ENCODE measurements at regions not wholly inside any gene's neighbourhood (a gene's known extent, or its start where the extent isn't known, plus 50 kb on each side); places are given as distances from the start of the nearest gene placed in this dataset.

- no peak for DNase-seq (ENCODE audit: low spot score)
Observed at GRCh38 chr18:60663060-60663989, 290.8 kb upstream of the MC4R start.

GRCh38 chr18:60664736-60665135 is 292.2 kb upstream of the MC4R start:
- no peak for DNase-seq (ENCODE audit: low spot score)

- DNase-seq (ENCODE audit: low spot score): no peak
Observed at GRCh38 chr18:60667016-60667415, 294.4 kb upstream of the MC4R start.

GRCh38 chr18:60668583-60668982 is 296.0 kb upstream of the MC4R start:
- no peak for DNase-seq (ENCODE audit: low spot score)

GRCh38 chr18:60669938-60670337 is 297.4 kb upstream of the MC4R start:
- DNase-seq (ENCODE audit: low spot score): no peak

- DNase-seq (ENCODE audit: low spot score): no peak
Observed at GRCh38 chr18:60671021-60671420, 298.4 kb upstream of the MC4R start.

- DNase-seq (ENCODE audit: low spot score): no peak
Observed at GRCh38 chr18:60675126-60675525, 302.6 kb upstream of the MC4R start.

GRCh38 chr18:60675801-60676200 is 303.2 kb upstream of the MC4R start:
- DNase-seq (ENCODE audit: low spot score): no peak

- no peak for DNase-seq (ENCODE audit: low spot score)
Observed at GRCh38 chr18:60676815-60677214, 304.2 kb upstream of the MC4R start.

GRCh38 chr18:60684843-60685513 is 312.4 kb upstream of the MC4R start:
- peak; percentile 18 for DNase-seq (ENCODE audit: low spot score)

GRCh38 chr18:60686142-60686541 is 313.6 kb upstream of the MC4R start:
- no peak for DNase-seq (ENCODE audit: low spot score)

GRCh38 chr18:60691061-60691460 is 318.5 kb upstream of the MC4R start:
- no peak for DNase-seq (ENCODE audit: low spot score)

GRCh38 chr18:60693426-60693825 is 320.9 kb upstream of the MC4R start:
- no peak for DNase-seq (ENCODE audit: low spot score)

GRCh38 chr18:60698901-60699300 is 326.3 kb upstream of the MC4R start:
- no peak for DNase-seq (ENCODE audit: low spot score)

- DNase-seq (ENCODE audit: low spot score): no peak
Observed at GRCh38 chr18:60722742-60723141, 350.2 kb upstream of the MC4R start.

GRCh38 chr18:60732143-60732542 is 359.6 kb upstream of the MC4R start:
- DNase-seq (ENCODE audit: low spot score): no peak

GRCh38 chr18:60739212-60739611 is 366.6 kb upstream of the MC4R start:
- no peak for DNase-seq (ENCODE audit: low spot score)

GRCh38 chr18:60740313-60740712 is 367.7 kb upstream of the MC4R start:
- no peak for DNase-seq (ENCODE audit: low spot score)

- no peak for DNase-seq (ENCODE audit: low spot score)
Observed at GRCh38 chr18:60746491-60746890, 373.9 kb upstream of the MC4R start.

- no peak for DNase-seq (ENCODE audit: low spot score)
Observed at GRCh38 chr18:60746919-60747318, 374.3 kb upstream of the MC4R start.

- no peak for DNase-seq (ENCODE audit: low spot score)
Observed at GRCh38 chr18:60753753-60754152, 381.2 kb upstream of the MC4R start.

- DNase-seq (ENCODE audit: low spot score): no peak
Observed at GRCh38 chr18:60754413-60755009, 381.9 kb upstream of the MC4R start.

- no peak for DNase-seq (ENCODE audit: low spot score)
Observed at GRCh38 chr18:60755134-60755533, 382.6 kb upstream of the MC4R start.

Data from SK-N-DZ (cell line).